Astrocyte (in vitro differentiated cells and primary cell): ENCODE measurements at regions not wholly inside any gene's neighbourhood (a gene's known extent, or its start where the extent isn't known, plus 50 kb on each side); places are given as distances from the start of the nearest gene placed in this dataset.
"Not testable (repeated sequence)": the region's sequence is repeated elsewhere in the genome, so short reads cannot be mapped to it uniquely, and the experiment has no call there.

Experiments used
- DNase-seq: peaks from one replicate; pipeline ENCODE4 v3.0.0-alpha.2; 2010; ENCODE audit warnings: low read depth
- FAIRE-seq: peaks from 2 replicates; lab custom pipeline; 2011; peaks lifted over from hg19 to GRCh38; lab: Jason Lieb, UNC
- H2AFZ ChIP-seq: 2 replicates; pipeline ENCODE4 v1.6.0; 2012; ENCODE audit warnings: low read depth, low read length, inconsistent platforms
- H3K27ac ChIP-seq: 2 replicates; pipeline ENCODE4 v1.5.1; 2011; ENCODE audit warnings: low read depth, low read length, inconsistent platforms
- H3K27me3 ChIP-seq: 2 replicates; pipeline ENCODE4 v1.6.0; 2011; ENCODE audit warnings: low read length, inconsistent platforms; ENCODE audit not compliant: insufficient read depth
- H3K36me3 ChIP-seq: 2 replicates; pipeline ENCODE4 v1.5.1; 2011; ENCODE audit warnings: low read length, inconsistent platforms; ENCODE audit not compliant: insufficient read depth
- H3K4me1 ChIP-seq: 2 replicates; pipeline ENCODE4 v1.5.1; 2011; ENCODE audit warnings: low read length, inconsistent platforms; ENCODE audit not compliant: insufficient read depth
- H3K4me2 ChIP-seq: 2 replicates; pipeline ENCODE4 v1.6.0; 2012; ENCODE audit warnings: low read length, inconsistent platforms
- H3K4me3 ChIP-seq: 2 replicates; pipeline ENCODE4 v1.5.1; 2011; ENCODE audit warnings: low read depth, mild to moderate bottlenecking, low read length, inconsistent platforms; ENCODE audit not compliant: insufficient read depth
- H3K79me2 ChIP-seq: 2 replicates; pipeline ENCODE4 v1.6.0; 2012; ENCODE audit warnings: mild to moderate bottlenecking, low read length, inconsistent platforms; ENCODE audit not compliant: insufficient read depth
- H3K9ac ChIP-seq: 2 replicates; pipeline ENCODE4 v1.6.0; 2012; ENCODE audit warnings: mild to moderate bottlenecking, low read length, inconsistent platforms
- H3K9me3 ChIP-seq: 2 replicates; pipeline ENCODE4 v1.5.1; 2012; ENCODE audit warnings: low read depth, mild to moderate bottlenecking, low read length, inconsistent platforms; ENCODE audit not compliant: insufficient read depth
- H4K20me1 ChIP-seq: 2 replicates; pipeline ENCODE4 v1.6.0; 2012; ENCODE audit warnings: low read length, inconsistent platforms; ENCODE audit not compliant: insufficient read depth
- H3K27ac Mint-ChIP-seq: one replicate; pipeline ENCODE4 v1.8.0; 2021; ENCODE audit warnings: mild to moderate bottlenecking, mixed read lengths; ENCODE audit not compliant: unreplicated experiment
- H3K27me3 Mint-ChIP-seq: one replicate; pipeline ENCODE4 v1.8.0; 2021; ENCODE audit warnings: low read depth, mixed read lengths; ENCODE audit not compliant: unreplicated experiment
- H3K36me3 Mint-ChIP-seq: one replicate; pipeline ENCODE4 v1.8.0; 2021; ENCODE audit warnings: low read depth, mixed read lengths; ENCODE audit not compliant: unreplicated experiment
- H3K4me1 Mint-ChIP-seq: one replicate; pipeline ENCODE4 v1.8.0; 2021; ENCODE audit warnings: low read depth, mixed read lengths; ENCODE audit not compliant: unreplicated experiment
- H3K4me3 Mint-ChIP-seq: one replicate; pipeline ENCODE4 v1.8.0; 2021; ENCODE audit warnings: mild to moderate bottlenecking, moderate library complexity, mixed read lengths; ENCODE audit not compliant: unreplicated experiment
- H3K9me3 Mint-ChIP-seq: one replicate; pipeline ENCODE4 v1.8.0; 2021; ENCODE audit warnings: mild to moderate bottlenecking, mixed read lengths; ENCODE audit not compliant: unreplicated experiment
- EZH2 ChIP-seq: IDR thresholded peaks from 2 replicates; pipeline ENCODE4 v1.6.1; 2012; ENCODE audit warnings: mild to moderate bottlenecking, low read length, inconsistent platforms; ENCODE audit not compliant: insufficient read depth
- TF ChIP-seq, protein P1 (sequence below): IDR thresholded peaks from 2 replicates; pipeline ENCODE4 v1.5.1; 2011; ENCODE audit warnings: low read depth, mild to moderate bottlenecking, inconsistent platforms, low read length, moderate library complexity; ENCODE audit not compliant: insufficient read depth

DNA sequence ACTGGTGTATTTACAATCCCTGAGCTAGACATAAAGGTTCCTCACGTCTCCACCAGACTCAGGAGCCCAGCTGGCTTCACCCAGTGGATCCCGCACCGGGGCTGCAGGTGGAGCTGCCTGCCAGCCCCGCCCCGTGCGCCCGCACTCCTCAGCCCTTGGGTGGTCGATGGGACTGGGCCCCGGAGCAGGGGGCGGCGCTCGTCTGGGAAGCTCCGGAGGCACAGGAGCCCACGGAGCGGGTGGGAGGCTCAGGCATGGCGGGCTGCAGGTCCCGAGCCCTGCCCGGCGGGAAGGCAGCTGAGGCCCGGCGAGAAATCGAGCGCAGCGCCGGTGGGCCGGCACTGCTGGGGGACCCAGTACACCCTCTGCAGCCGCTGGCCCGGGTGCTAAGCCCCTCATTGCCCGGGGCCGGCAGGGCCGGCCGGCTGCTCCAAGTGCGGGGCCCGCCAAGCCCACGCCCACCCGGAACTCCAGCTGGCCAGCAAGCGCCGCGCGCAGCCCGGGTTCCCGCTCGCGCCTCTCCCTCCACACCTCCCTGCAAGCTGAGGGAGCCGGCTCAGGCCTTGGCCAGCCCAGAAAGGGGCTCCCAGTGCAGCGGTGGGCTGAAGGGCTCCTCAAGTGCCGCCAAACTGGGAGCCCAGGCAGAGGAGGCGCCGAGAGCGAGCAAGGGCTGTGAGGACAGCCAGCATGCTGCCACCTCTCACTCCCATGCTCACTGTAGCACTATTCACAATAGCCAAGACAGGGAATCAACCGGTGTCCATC lies 79.3 kb upstream of the RGPD4 start:
- H3K4me3 Mint-ChIP-seq, H3K27ac ChIP-seq, H3K4me1 Mint-ChIP-seq, H3K27me3 ChIP-seq, FAIRE-seq, H3K9me3 ChIP-seq, H3K9ac ChIP-seq, H3K27ac Mint-ChIP-seq, H3K4me3 ChIP-seq, H3K27me3 Mint-ChIP-seq, H3K36me3 Mint-ChIP-seq, H3K9me3 Mint-ChIP-seq, H3K79me2 ChIP-seq, H4K20me1 ChIP-seq, H2AFZ ChIP-seq, H3K4me1 ChIP-seq, DNase-seq, H3K36me3 ChIP-seq, H3K4me2 ChIP-seq: not testable (repeated sequence)

DNA sequence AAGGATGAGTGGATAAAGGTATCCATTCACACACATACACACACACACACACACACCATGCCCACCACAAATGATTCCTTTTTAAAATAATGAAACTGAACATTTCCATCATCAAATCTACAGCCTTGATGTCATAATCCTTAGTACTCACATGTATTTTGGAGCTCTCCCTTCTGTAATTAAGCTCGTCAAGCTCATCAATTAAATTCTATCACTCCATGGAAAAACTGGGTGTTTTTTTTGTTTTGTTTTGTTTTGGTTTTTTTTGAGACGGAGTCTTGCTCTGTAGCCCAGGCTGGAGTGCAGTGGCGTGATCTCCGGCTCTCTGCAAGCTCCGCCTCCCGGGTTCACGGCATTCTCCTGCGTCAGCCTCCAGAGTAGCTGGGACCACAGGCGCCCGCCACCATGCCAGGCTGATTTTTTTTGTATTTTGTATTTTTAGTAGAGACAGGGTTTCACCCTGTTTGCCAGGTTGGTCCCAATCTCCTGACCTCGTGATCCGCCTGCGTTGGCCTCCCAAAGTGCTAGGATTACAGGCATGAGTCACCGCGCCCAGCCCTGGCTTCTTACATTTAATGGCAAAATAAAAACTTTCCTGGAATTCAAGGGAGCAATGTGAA lies 78.6 kb upstream of the RGPD4 start:
- no peak overlapping the region for H2AFZ ChIP-seq
- no peak overlapping the region for H3K4me3 ChIP-seq
- Mint-ChIP-seq H3K27me3 (no peaks in the 10 kb centered on the region), H3K4me1 (no peaks in the 10 kb centered on the region), H3K27ac (no peak overlapping the region), H3K4me3 (no peak overlapping the region), H3K9me3 (peaks cover 6% of the 10 kb centered on the region), H3K36me3 (no peaks in the 10 kb centered on the region)
- H4K20me1 ChIP-seq, result no peaks in the 10 kb centered on the region
- H3K79me2 ChIP-seq, result no peaks in the 10 kb centered on the region
- no peak for FAIRE-seq
- no peak for DNase-seq
- TF ChIP-seq EZH2, result no peak
- TF ChIP-seq, protein P1, sequence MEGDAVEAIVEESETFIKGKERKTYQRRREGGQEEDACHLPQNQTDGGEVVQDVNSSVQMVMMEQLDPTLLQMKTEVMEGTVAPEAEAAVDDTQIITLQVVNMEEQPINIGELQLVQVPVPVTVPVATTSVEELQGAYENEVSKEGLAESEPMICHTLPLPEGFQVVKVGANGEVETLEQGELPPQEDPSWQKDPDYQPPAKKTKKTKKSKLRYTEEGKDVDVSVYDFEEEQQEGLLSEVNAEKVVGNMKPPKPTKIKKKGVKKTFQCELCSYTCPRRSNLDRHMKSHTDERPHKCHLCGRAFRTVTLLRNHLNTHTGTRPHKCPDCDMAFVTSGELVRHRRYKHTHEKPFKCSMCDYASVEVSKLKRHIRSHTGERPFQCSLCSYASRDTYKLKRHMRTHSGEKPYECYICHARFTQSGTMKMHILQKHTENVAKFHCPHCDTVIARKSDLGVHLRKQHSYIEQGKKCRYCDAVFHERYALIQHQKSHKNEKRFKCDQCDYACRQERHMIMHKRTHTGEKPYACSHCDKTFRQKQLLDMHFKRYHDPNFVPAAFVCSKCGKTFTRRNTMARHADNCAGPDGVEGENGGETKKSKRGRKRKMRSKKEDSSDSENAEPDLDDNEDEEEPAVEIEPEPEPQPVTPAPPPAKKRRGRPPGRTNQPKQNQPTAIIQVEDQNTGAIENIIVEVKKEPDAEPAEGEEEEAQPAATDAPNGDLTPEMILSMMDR, result no peak
- H3K36me3 ChIP-seq, result no peaks in the 10 kb centered on the region
- H3K4me2 ChIP-seq, result no peak overlapping the region
- no peak overlapping the region for H3K9ac ChIP-seq
- no peaks in the 10 kb centered on the region for H3K9me3 ChIP-seq
- no peak overlapping the region for H3K27ac ChIP-seq
- H3K27me3 ChIP-seq, result no peaks in the 10 kb centered on the region
- no peaks in the 10 kb centered on the region for H3K4me1 ChIP-seq

GRCh38 chr2:107751936-107752335 lies 74.8 kb upstream of the RGPD4 start:
- Histone ChIP-seq H3K9me3 (no peaks in the 10 kb centered on the region), H3K79me2 (no peaks in the 10 kb centered on the region), H3K36me3 (no peaks in the 10 kb centered on the region), H4K20me1 (no peaks in the 10 kb centered on the region), H3K4me1 (no peaks in the 10 kb centered on the region), H3K27me3 (no peaks in the 10 kb centered on the region), H2AFZ (no peak overlapping the region), H3K9ac (no peak overlapping the region), H3K4me3 (no peak overlapping the region), H3K4me2 (no peak overlapping the region), H3K27ac (no peak overlapping the region)
- H3K4me3 Mint-ChIP-seq, result no peak overlapping the region
- peaks cover 3% of the 10 kb centered on the region for H3K9me3 Mint-ChIP-seq
- FAIRE-seq, result no peak
- no peak overlapping the region for H3K27ac Mint-ChIP-seq
- no peaks in the 10 kb centered on the region for H3K4me1 Mint-ChIP-seq
- TF ChIP-seq, protein P1, result no peak
- TF ChIP-seq EZH2, result no peak
- no peaks in the 10 kb centered on the region for H3K36me3 Mint-ChIP-seq
- H3K27me3 Mint-ChIP-seq, result peaks cover 2% of the 10 kb centered on the region
- DNase-seq, result no peak

DNA sequence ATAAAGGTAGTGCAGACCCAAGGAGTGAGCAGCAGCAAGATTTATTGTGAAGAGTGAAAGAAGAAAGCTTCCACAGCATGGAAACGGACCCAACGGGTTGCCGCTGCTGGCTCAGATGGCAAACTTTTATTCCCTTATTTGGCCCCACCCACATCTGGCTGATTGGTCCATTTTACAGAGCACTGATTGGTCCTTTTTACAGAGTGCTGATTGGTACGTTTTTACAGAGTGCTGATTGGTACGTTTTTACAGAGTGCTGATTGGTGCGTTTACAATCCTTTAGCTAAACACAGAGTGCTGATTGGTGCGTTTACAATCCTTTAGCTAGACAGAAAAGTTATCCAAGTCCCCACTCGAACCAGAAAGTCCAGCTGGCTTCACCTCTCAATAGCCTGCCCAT lies 72.9 kb upstream of the RGPD4 start:
- not testable (repeated sequence) for H3K4me1 Mint-ChIP-seq, H3K27ac Mint-ChIP-seq, DNase-seq, H3K9ac ChIP-seq, H3K27me3 ChIP-seq, H2AFZ ChIP-seq, H3K79me2 ChIP-seq, H3K9me3 Mint-ChIP-seq, FAIRE-seq, H3K4me3 ChIP-seq, H3K36me3 ChIP-seq, H3K36me3 Mint-ChIP-seq, H3K4me2 ChIP-seq, H3K27me3 Mint-ChIP-seq, H3K9me3 ChIP-seq, H3K4me1 ChIP-seq, H4K20me1 ChIP-seq, H3K27ac ChIP-seq, H3K4me3 Mint-ChIP-seq
